ENCODE measurements at regions not wholly inside any gene's neighbourhood (a gene's known extent, or its start where the extent isn't known, plus 50 kb on each side); places are given as distances from the start of the nearest gene placed in this dataset.

DNA sequence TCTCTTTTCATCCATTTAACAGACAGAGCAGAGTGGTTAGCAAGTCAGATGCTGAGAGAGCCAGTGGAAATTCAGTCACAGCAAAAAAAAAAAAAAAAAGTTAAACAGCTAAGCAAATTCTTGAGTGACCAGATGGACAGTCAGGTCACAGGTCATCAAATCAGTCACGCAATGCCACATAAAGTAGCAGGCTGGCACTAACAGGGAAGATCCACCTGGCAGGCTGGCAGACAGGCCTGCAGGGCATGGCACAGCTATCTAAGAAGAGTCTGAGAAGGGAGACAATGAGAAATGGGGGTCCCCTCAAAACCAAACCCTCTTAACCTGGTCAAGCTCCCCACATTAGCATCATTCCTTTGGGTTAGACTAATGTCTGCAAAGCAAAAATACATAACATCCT is 371.9 kb downstream of the TTLL7 start:
- H3K27me3 ChIP-seq (ENCODE audit: low read depth) = no peaks in the 10 kb centered on the region
- no peak overlapping the region for H3K4me3 ChIP-seq
- no peaks in the 10 kb centered on the region for H3K4me1 ChIP-seq
- ATAC-seq = no peak
- H3K9me3 ChIP-seq = no peaks in the 10 kb centered on the region
- intact Hi-C loops (cut with DNase I) = no loop called here
- no peaks in the 10 kb centered on the region for H3K36me3 ChIP-seq
- H3K27ac ChIP-seq = no peak overlapping the region
- TF ChIP-seq, protein P1, sequence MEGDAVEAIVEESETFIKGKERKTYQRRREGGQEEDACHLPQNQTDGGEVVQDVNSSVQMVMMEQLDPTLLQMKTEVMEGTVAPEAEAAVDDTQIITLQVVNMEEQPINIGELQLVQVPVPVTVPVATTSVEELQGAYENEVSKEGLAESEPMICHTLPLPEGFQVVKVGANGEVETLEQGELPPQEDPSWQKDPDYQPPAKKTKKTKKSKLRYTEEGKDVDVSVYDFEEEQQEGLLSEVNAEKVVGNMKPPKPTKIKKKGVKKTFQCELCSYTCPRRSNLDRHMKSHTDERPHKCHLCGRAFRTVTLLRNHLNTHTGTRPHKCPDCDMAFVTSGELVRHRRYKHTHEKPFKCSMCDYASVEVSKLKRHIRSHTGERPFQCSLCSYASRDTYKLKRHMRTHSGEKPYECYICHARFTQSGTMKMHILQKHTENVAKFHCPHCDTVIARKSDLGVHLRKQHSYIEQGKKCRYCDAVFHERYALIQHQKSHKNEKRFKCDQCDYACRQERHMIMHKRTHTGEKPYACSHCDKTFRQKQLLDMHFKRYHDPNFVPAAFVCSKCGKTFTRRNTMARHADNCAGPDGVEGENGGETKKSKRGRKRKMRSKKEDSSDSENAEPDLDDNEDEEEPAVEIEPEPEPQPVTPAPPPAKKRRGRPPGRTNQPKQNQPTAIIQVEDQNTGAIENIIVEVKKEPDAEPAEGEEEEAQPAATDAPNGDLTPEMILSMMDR (IDR thresholded peaks at IDR 0.05) = no peak
- DNase-seq = no peak

DNA sequence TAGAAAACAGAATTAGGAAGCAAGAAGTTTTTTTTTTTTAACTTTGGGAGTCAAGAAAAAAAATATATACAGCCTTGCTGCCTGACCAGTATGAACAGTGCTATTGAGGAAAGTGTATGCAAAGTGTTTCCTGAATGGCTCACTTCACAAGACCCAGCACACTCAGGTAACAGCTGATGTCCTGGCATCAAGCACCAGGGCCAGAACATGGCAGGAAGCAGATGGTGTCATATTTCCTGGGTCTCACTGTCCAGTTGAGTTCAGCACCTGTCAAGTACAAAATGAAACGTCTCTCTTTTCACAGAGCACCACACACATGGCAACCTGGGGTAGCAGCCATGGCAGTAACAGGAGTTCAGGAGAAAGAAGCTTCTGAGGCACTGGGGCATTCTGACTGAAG is 372.3 kb downstream of the TTLL7 start:
- Histone ChIP-seq H3K27me3 (ENCODE audit: low read depth) (no peaks in the 10 kb centered on the region), H3K9me3 (no peaks in the 10 kb centered on the region), H3K4me1 (no peaks in the 10 kb centered on the region), H3K27ac (no peak overlapping the region), H3K36me3 (no peaks in the 10 kb centered on the region), H3K4me3 (no peak overlapping the region)
- peak in 1 of 2 donors; percentile 27 for ATAC-seq
- intact Hi-C loops (cut with DNase I) = no loop called here
- TF ChIP-seq, protein P1 (IDR thresholded peaks at IDR 0.05) = no peak
- no peak for DNase-seq

DNA sequence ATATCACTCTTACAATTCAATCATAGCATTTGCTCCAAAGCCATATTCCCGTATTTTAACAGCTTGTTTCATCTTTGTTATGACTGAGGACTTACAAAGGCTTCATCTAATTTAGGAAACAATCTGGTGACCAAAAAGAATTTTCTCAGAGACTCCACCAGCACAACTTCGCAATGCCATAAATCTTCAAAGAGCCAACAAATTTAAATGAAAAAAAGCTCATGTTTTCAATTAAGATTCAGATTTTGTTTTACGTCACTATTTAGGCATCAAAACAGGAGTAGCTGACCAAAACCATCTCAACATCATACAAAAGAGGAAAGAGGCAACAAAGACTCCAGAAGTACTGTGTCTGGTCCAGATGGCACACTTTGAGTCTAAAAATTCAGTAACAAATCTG is 373.3 kb downstream of the TTLL7 start:
- ATAC-seq = no peak
- H3K27me3 ChIP-seq (ENCODE audit: low read depth) = no peaks in the 10 kb centered on the region
- H3K4me3 ChIP-seq = no peak overlapping the region
- intact Hi-C loops (cut with DNase I) = no loop called here
- no peaks in the 10 kb centered on the region for H3K36me3 ChIP-seq
- no peaks in the 10 kb centered on the region for H3K4me1 ChIP-seq
- no peak for DNase-seq
- no peak overlapping the region for H3K27ac ChIP-seq
- no peaks in the 10 kb centered on the region for H3K9me3 ChIP-seq
- TF ChIP-seq, protein P1 (IDR thresholded peaks at IDR 0.05) = no peak

DNA sequence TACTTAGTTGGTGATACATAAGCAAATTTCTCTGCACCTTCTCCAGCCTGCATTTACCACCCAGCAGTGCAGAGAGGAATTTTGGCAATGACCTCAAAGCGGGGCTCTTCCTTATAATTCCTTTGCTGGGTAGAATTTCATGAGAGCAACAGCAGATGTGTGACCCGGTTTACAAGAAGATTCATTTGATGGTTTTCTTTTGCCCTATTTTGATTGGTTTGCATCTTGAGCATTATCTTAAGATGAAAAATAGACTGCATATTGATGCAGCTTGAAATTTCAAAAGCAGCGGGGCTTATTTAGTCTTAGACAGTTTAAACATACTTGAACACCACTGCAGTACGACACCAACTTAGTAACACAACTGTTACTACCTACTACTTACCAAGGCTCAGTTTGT is 378.9 kb downstream of the TTLL7 start:
- Histone ChIP-seq H3K4me3 (no peak overlapping the region), H3K27me3 (ENCODE audit: low read depth) (no peaks in the 10 kb centered on the region), H3K9me3 (no peaks in the 10 kb centered on the region), H3K36me3 (no peaks in the 10 kb centered on the region), H3K4me1 (no peaks in the 10 kb centered on the region), H3K27ac (no peak overlapping the region)
- TF ChIP-seq, protein P1 (IDR thresholded peaks at IDR 0.05) = no peak
- intact Hi-C loops (cut with DNase I) = no loop called here
- ATAC-seq = no peak
- DNase-seq = no peak

DNA sequence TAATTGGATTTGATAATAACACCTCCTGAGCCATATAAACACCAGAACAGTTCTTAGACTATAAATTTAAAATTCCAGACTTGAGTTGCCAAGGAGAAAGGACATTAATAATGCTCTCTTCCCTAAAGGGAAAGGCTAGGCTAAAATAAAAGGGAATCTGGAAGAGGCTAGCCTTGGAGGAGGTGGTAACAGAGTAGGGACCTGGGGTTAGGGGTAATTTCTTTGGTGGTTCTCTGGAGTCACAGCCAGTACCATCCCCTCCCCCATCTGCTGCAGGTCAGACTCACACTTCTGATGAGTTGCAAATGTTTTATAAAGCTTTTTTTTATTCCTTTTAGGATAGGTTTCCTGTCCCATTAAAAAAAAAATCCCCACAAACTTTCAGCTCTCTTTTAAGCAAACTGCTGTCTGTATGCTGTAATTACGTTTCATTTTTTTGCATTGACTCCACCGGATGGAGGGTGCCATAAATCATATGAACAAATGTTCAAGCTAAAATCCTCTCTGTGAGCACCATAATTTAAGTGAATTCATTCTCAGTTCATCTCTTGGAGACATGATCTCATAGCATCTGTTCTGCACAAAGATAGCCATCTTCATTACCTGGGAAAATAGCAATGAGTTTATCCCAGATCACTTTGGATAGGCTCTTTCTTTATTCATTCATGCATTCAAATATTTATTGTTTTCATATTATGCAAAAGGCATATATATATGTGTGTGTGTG is 379.6 kb downstream of the TTLL7 start:
- no peaks in the 10 kb centered on the region for H3K36me3 ChIP-seq
- ATAC-seq (no peak), DNase-seq (no peak)
- TF ChIP-seq, protein P1 (IDR thresholded peaks at IDR 0.05) = no peak
- intact Hi-C loops (cut with DNase I) = no loop called here
- no peaks in the 10 kb centered on the region for H3K4me1 ChIP-seq
- H3K27me3 ChIP-seq (ENCODE audit: low read depth) = no peaks in the 10 kb centered on the region
- no peaks in the 10 kb centered on the region for H3K9me3 ChIP-seq
- no peak overlapping the region for H3K4me3 ChIP-seq
- H3K27ac ChIP-seq = no peak overlapping the region
